ENCODE measurements at regions not wholly inside any gene's neighbourhood (a gene's known extent, or its start where the extent isn't known, plus 50 kb on each side); places are given as distances from the start of the nearest gene placed in this dataset.
A peak's percentile ranks its signal among the peaks of the same experiment; 100 is the strongest.

GRCh38 chr18:47601581-47602272 is 328.7 kb downstream of the SMAD2 start:
- DNase-seq (ENCODE audit: low read depth in 3 of 3) = no peak

GRCh38 chr18:47595831-47596501 is 334.5 kb downstream of the SMAD2 start:
- peak in 1 of 3 donors; percentile 24 for DNase-seq (ENCODE audit: low read depth in 3 of 3)

GRCh38 chr18:47594621-47595086 is 335.8 kb downstream of the SMAD2 start:
- no peak for DNase-seq (ENCODE audit: low read depth in 3 of 3)

GRCh38 chr18:47593744-47594472 is 336.6 kb downstream of the SMAD2 start:
- DNase-seq (ENCODE audit: low read depth in 3 of 3) = no peak

GRCh38 chr18:47591429-47591828 is 339.0 kb downstream of the SMAD2 start:
- no peak for DNase-seq (ENCODE audit: low read depth in 3 of 3)

GRCh38 chr18:47587587-47587986 is 336.1 kb upstream of the SKOR2 start:
- DNase-seq (ENCODE audit: low read depth in 3 of 3) = no peak

GRCh38 chr18:47586418-47587070 is 335.1 kb upstream of the SKOR2 start:
- no peak for DNase-seq (ENCODE audit: low read depth in 3 of 3)

GRCh38 chr18:47585914-47586313 is 334.5 kb upstream of the SKOR2 start:
- DNase-seq (ENCODE audit: low read depth in 3 of 3) = no peak

- DNase-seq (ENCODE audit: low read depth in 3 of 3) = no peak
These were observed 333.7 kb upstream of the SKOR2 start for GRCh38 chr18:47585136-47585535.

- no peak for DNase-seq (ENCODE audit: low read depth in 3 of 3)
These were observed 330.6 kb upstream of the SKOR2 start for GRCh38 chr18:47582093-47582492.

GRCh38 chr18:47577520-47577919 is 326.1 kb upstream of the SKOR2 start:
- no peak for DNase-seq (ENCODE audit: low read depth in 3 of 3)

- no peak for DNase-seq (ENCODE audit: low read depth in 3 of 3)
These were observed 323.5 kb upstream of the SKOR2 start for GRCh38 chr18:47574966-47575365.

- DNase-seq (ENCODE audit: low read depth in 3 of 3) = no peak
These were observed 320.5 kb upstream of the SKOR2 start for GRCh38 chr18:47571957-47572356.

GRCh38 chr18:47566809-47567208 is 315.3 kb upstream of the SKOR2 start:
- DNase-seq (ENCODE audit: low read depth in 3 of 3) = no peak

- no peak for DNase-seq (ENCODE audit: low read depth in 3 of 3)
These were observed 309.6 kb upstream of the SKOR2 start for GRCh38 chr18:47560723-47561715.

GRCh38 chr18:47558110-47558750 is 306.8 kb upstream of the SKOR2 start:
- DNase-seq (ENCODE audit: low read depth in 3 of 3) = no peak

- no peak for DNase-seq (ENCODE audit: low read depth in 3 of 3)
These were observed 305.7 kb upstream of the SKOR2 start for GRCh38 chr18:47557160-47557559.

GRCh38 chr18:47552783-47553182 is 301.3 kb upstream of the SKOR2 start:
- no peak for DNase-seq (ENCODE audit: low read depth in 3 of 3)

- no peak for DNase-seq (ENCODE audit: low read depth in 3 of 3)
These were observed 299.2 kb upstream of the SKOR2 start for GRCh38 chr18:47550611-47551010.

- DNase-seq (ENCODE audit: low read depth in 3 of 3) = no peak
These were observed 297.6 kb upstream of the SKOR2 start for GRCh38 chr18:47549021-47549540.
